BLaER1 (cell line): ENCODE measurements at regions not wholly inside any gene's neighbourhood (a gene's known extent, or its start where the extent isn't known, plus 50 kb on each side); places are given as distances from the start of the nearest gene placed in this dataset.
"Not testable (repeated sequence)": the region's sequence is repeated elsewhere in the genome, so short reads cannot be mapped to it uniquely, and the experiment has no call there.

Experiments used
- H3K27ac ChIP-seq: shearing (Covaris generic); formaldehyde crosslinking; 2 replicates; pipeline ENCODE4 v1.8.1; 2022
- H3K27me3 ChIP-seq: shearing (Covaris generic); formaldehyde crosslinking; 2 replicates; pipeline ENCODE4 v1.8.1; 2022
- H3K36me3 ChIP-seq: shearing (Covaris generic); formaldehyde crosslinking; 2 replicates; pipeline ENCODE4 v1.8.1; 2022
- H3K4me1 ChIP-seq: shearing (Covaris generic); formaldehyde crosslinking; 2 replicates; pipeline ENCODE4 v1.8.1; 2022
- H3K4me2 ChIP-seq: shearing (Covaris generic); formaldehyde crosslinking; 2 replicates; pipeline ENCODE4 v1.8.1; 2022
- H3K4me3 ChIP-seq: shearing (Covaris generic); formaldehyde crosslinking; 2 replicates; pipeline ENCODE4 v1.8.1; 2022
- H3K9ac ChIP-seq: shearing (Covaris generic); formaldehyde crosslinking; 2 replicates; pipeline ENCODE4 v1.8.1; 2022
- H3K9me3 ChIP-seq: shearing (Covaris generic); formaldehyde crosslinking; 2 replicates; pipeline ENCODE4 v1.8.1; 2022
- H4K20me1 ChIP-seq: shearing (Covaris generic); formaldehyde crosslinking; 2 replicates; pipeline ENCODE4 v1.8.1; 2022
- Cebpa-rat ChIP-seq: shearing (Covaris generic); IDR thresholded peaks from 2 replicates; pipeline ENCODE4 v1.8.1; 2022

GRCh38 chr6:48983377-48983776 is 479.7 kb downstream of the MMUT start:
- Histone ChIP-seq H3K27me3 (no peaks in the 10 kb centered on the region), H3K36me3 (no peaks in the 10 kb centered on the region)

GRCh38 chr6:48979806-48980205 is 483.2 kb downstream of the MMUT start:
- Histone ChIP-seq H4K20me1 (no peaks in the 10 kb centered on the region), H3K27me3 (no peaks in the 10 kb centered on the region), H3K27ac (no peak overlapping the region), H3K36me3 (no peaks in the 10 kb centered on the region), H3K9me3 (peaks cover 17% of the 10 kb centered on the region), H3K4me2 (no peak overlapping the region), H3K4me1 (no peaks in the 10 kb centered on the region), H3K4me3 (no peak overlapping the region), H3K9ac (no peak overlapping the region)
- no peak for TF ChIP-seq Cebpa-rat

More at GRCh38 chr6:48983377-48983776, 479.7 kb downstream of the MMUT start:
- Histone ChIP-seq H3K9ac (no peak overlapping the region), H3K4me1 (peaks cover 13% of the 10 kb centered on the region), H4K20me1 (no peaks in the 10 kb centered on the region), H3K4me2 (no peak overlapping the region), H3K9me3 (peaks cover 27% of the 10 kb centered on the region), H3K4me3 (no peak overlapping the region), H3K27ac (no peak overlapping the region)
- TF ChIP-seq Cebpa-rat, result no peak

- Histone ChIP-seq H3K27me3 (no peaks in the 10 kb centered on the region), H3K4me1 (no peaks in the 10 kb centered on the region), H3K9me3 (peaks cover 10% of the 10 kb centered on the region), H3K27ac (no peak overlapping the region), H4K20me1 (no peaks in the 10 kb centered on the region), H3K4me3 (no peak overlapping the region), H3K36me3 (no peaks in the 10 kb centered on the region), H3K9ac (no peak overlapping the region), H3K4me2 (no peak overlapping the region)
- no peak for TF ChIP-seq Cebpa-rat
Observed at GRCh38 chr6:48979085-48979484, 484.0 kb downstream of the MMUT start.

GRCh38 chr6:48978016-48978415 is 485.0 kb downstream of the MMUT start:
- H3K36me3 ChIP-seq, result no peaks in the 10 kb centered on the region
- H3K27ac ChIP-seq, result no peak overlapping the region
- TF ChIP-seq Cebpa-rat, result no peak
- no peak overlapping the region for H3K9ac ChIP-seq
- H3K4me3 ChIP-seq, result no peak overlapping the region
- H3K4me2 ChIP-seq, result no peak overlapping the region
- H3K9me3 ChIP-seq, result no peaks in the 10 kb centered on the region
- no peaks in the 10 kb centered on the region for H3K4me1 ChIP-seq
- H4K20me1 ChIP-seq, result no peaks in the 10 kb centered on the region
- H3K27me3 ChIP-seq, result no peaks in the 10 kb centered on the region

GRCh38 chr6:48977573-48977972 is 485.5 kb downstream of the MMUT start:
- Histone ChIP-seq H3K9ac (no peak overlapping the region), H3K4me2 (no peak overlapping the region), H4K20me1 (no peaks in the 10 kb centered on the region), H3K27me3 (no peaks in the 10 kb centered on the region), H3K36me3 (no peaks in the 10 kb centered on the region), H3K4me3 (no peak overlapping the region), H3K9me3 (no peaks in the 10 kb centered on the region), H3K4me1 (no peaks in the 10 kb centered on the region), H3K27ac (no peak overlapping the region)
- no peak for TF ChIP-seq Cebpa-rat

- H3K4me3 ChIP-seq, result no peak overlapping the region
- no peaks in the 10 kb centered on the region for H4K20me1 ChIP-seq
- no peak overlapping the region for H3K4me2 ChIP-seq
- no peaks in the 10 kb centered on the region for H3K36me3 ChIP-seq
- no peak for TF ChIP-seq Cebpa-rat
- H3K27ac ChIP-seq, result no peak overlapping the region
- no peaks in the 10 kb centered on the region for H3K9me3 ChIP-seq
- H3K9ac ChIP-seq, result no peak overlapping the region
- no peaks in the 10 kb centered on the region for H3K4me1 ChIP-seq
- no peaks in the 10 kb centered on the region for H3K27me3 ChIP-seq
Observed at GRCh38 chr6:48973491-48973890, 489.6 kb downstream of the MMUT start.

GRCh38 chr6:48961781-48962415 is 501.2 kb downstream of the MMUT start:
- Histone ChIP-seq H3K9ac (no peak overlapping the region), H3K9me3 (no peaks in the 10 kb centered on the region), H3K27me3 (no peaks in the 10 kb centered on the region), H3K4me2 (no peak overlapping the region), H4K20me1 (no peaks in the 10 kb centered on the region), H3K27ac (no peak overlapping the region), H3K4me3 (no peak overlapping the region), H3K4me1 (no peaks in the 10 kb centered on the region), H3K36me3 (no peaks in the 10 kb centered on the region)
- no peak for TF ChIP-seq Cebpa-rat

- Histone ChIP-seq H4K20me1 (no peaks in the 10 kb centered on the region), H3K27ac (no peak overlapping the region), H3K9ac (no peak overlapping the region), H3K9me3 (no peaks in the 10 kb centered on the region), H3K4me3 (no peak overlapping the region), H3K36me3 (no peaks in the 10 kb centered on the region), H3K4me1 (no peaks in the 10 kb centered on the region), H3K4me2 (no peak overlapping the region), H3K27me3 (no peaks in the 10 kb centered on the region)
- no peak for TF ChIP-seq Cebpa-rat
Observed at GRCh38 chr6:48959251-48960060, 503.6 kb downstream of the MMUT start.

GRCh38 chr6:48957781-48958180 is 505.3 kb downstream of the MMUT start:
- no peak overlapping the region for H3K27ac ChIP-seq
- H3K9me3 ChIP-seq, result no peaks in the 10 kb centered on the region
- H3K27me3 ChIP-seq, result no peaks in the 10 kb centered on the region
- no peaks in the 10 kb centered on the region for H4K20me1 ChIP-seq
- H3K36me3 ChIP-seq, result no peaks in the 10 kb centered on the region
- H3K4me1 ChIP-seq, result no peaks in the 10 kb centered on the region
- H3K9ac ChIP-seq, result no peak overlapping the region
- H3K4me2 ChIP-seq, result no peak overlapping the region
- TF ChIP-seq Cebpa-rat, result no peak
- H3K4me3 ChIP-seq, result no peak overlapping the region

GRCh38 chr6:48951917-48952316 is 511.1 kb downstream of the MMUT start:
- Histone ChIP-seq H4K20me1 (no peaks in the 10 kb centered on the region), H3K27ac (no peak overlapping the region), H3K36me3 (no peaks in the 10 kb centered on the region), H3K4me1 (no peaks in the 10 kb centered on the region), H3K4me2 (no peak overlapping the region), H3K27me3 (no peaks in the 10 kb centered on the region), H3K9ac (no peak overlapping the region), H3K4me3 (no peak overlapping the region), H3K9me3 (no peaks in the 10 kb centered on the region)
- TF ChIP-seq Cebpa-rat, result no peak

GRCh38 chr6:48944276-48944675 is 518.8 kb downstream of the MMUT start:
- H3K9ac ChIP-seq, H3K9me3 ChIP-seq, H3K36me3 ChIP-seq, H3K4me3 ChIP-seq, H3K27ac ChIP-seq, H3K4me1 ChIP-seq, H4K20me1 ChIP-seq, H3K27me3 ChIP-seq, H3K4me2 ChIP-seq: not testable (repeated sequence)
